ENCODE measurements at regions not wholly inside any gene's neighbourhood (a gene's known extent, or its start where the extent isn't known, plus 50 kb on each side); places are given as distances from the start of the nearest gene placed in this dataset.

DNA sequence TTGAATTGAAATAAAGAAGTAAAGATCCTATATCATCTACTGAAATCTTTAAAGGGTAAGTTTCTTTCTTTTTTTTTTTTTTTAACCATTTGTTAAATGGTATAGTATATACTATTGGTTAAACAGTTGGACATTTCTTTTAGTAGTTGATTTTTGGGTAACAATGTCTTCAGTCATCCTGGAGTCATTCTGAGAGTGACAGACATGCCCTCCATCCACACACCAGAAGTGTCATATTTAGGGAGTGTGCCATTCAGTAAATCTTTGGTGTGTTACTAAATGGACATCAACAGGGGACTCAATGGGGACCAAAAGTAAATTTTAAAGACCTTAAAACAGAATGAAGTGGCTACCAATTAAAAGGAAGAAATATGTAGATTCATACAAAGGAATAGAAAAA is 50.8 kb upstream of the SLC39A10 start:
- DNase-seq (ENCODE audit: low read depth in 2 of 3, low spot score in 2 of 3) = no peak

DNA sequence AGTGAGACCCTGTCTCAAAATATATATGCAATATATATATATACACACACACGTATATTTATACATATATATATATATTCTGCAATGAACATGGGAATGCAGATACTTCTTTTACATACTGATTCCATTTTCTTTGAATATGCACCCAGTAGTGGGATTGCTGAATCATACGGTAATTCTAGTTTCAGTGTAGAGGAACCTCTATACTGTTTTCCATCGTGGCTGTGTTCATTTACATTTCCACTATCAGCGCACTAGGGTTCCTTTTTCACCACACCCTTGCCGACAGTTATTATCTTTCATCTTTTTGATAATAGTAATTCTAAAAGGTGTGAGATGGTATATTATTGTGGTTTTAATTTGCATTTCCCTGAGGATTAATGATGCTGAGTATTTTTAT is 52.3 kb upstream of the SLC39A10 start:
- no peak for DNase-seq (ENCODE audit: low read depth in 2 of 3, low spot score in 2 of 3)

DNA sequence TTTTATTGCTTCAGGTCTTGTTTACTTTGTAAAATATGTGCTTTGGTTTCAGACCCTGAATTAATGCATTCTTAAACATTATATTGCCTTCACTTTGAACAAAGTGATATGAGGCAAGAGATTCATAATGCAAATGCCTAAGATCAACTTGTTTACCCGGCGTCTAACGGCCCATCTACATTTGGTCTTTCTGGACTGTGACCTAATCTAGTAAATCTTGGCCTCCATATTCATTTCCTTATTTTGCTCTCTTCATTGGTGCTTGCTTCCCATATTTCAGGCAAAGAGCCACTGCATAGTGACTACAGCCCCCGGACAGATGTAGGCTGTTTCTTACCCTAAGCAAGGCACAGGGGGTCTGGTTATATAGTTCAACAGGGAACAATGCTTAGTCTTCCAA is 53.0 kb upstream of the SLC39A10 start:
- no peak for DNase-seq (ENCODE audit: low read depth in 2 of 3, low spot score in 2 of 3)

DNA sequence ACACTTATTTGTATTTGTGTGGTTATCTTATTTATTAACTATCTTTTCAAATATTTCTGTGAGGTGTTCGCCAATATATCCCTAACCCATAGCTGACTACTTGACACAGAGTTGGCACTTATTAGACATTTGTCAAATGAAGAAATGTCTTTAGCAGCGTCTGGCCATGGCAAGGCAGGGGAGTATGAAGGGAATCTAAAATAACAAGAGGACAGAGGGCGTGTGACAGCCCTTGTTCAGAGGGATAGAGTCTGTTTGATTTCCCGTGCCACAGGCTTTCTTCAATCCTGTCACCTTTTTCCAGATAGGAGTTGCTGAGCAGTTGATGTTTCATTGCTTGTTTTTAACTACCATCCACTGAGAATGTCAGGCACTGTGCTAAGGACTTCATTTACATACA is 53.6 kb upstream of the SLC39A10 start:
- DNase-seq (ENCODE audit: low read depth in 2 of 3, low spot score in 2 of 3) = no peak

DNA sequence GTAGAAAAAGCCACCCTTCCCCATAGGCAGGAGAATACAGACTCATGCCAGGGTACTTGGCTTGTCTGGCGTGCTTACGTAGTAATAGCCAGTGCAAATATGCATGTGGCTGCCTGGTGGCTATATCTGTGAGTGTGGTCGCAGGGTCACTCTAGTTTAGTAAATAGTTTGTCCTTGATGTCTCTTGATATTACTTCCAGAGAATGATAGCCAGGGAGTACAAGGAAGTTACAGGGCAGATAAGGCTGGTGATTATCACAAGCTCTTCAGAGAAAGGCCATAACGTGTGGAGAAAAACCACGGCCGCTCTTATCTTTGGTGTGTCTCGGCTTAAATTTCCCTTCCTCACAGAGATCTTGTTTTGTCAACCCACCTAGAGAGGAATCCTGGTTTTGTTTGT is 54.3 kb upstream of the SLC39A10 start:
- DNase-seq (ENCODE audit: low read depth in 2 of 3, low spot score in 2 of 3) = no peak

DNA sequence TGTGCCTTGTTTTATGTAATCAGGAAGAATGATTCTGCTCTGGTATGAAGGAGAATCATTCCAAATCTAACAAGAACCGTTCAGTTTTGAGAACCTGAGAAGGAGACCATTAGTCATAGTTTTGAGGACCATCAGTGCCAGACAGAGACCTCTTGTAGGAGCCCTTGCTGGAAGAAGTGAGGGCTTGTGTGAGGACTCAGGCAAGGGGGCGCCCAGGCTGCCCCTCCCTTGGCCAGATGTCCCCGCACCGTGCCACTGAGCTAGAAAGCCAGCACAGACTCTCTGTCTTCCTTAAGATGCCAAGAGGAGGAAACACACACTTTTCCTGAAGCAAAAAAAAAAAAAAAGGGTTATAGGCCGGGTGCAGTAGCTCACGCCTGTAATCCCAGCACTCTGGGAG is 55.7 kb upstream of the SLC39A10 start:
- peak in 1 of 3 donors; percentile 9 for DNase-seq (ENCODE audit: low read depth in 2 of 3, low spot score in 2 of 3)

DNA sequence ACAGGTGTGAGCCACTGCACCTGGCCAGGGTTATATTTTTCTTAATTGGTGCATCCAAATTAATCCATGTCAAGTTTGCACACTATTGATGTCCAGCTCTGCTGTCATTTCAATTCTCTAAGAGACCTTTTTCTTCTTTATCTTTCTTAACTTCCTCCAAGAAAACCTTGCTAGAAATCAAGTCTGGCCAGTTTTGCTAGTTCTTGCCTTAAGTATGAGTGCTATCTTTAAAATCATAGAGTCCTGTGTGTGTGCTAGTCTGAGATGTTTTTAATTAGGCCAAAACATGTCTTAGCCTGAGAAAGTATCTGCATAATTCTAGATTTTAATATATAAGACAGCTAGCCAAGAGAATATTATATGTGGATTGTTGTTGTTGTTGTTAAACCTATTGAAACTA is 56.2 kb upstream of the SLC39A10 start:
- DNase-seq (ENCODE audit: low read depth in 2 of 3, low spot score in 2 of 3) = no peak

DNA sequence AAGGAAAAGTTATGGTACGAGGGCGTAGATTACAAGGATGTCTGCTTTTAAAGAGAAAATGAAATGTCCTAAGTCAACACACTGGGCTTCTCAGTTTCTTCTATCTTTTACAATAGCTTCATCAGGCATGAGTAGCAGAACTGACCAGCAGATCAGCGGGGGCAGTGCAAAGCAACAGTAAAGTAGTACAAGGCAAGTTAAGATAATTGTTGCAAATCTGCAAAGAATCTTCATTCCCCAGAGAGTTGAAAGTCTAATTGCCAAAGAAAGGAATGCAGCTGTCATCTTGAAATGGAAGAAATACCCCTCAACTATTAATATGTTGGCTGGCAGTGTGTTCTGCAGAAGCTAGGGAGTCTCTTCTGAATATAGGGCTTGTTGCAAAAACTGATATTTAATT is 60.2 kb upstream of the SLC39A10 start:
- no peak for DNase-seq (ENCODE audit: low read depth in 2 of 3, low spot score in 2 of 3)

DNA sequence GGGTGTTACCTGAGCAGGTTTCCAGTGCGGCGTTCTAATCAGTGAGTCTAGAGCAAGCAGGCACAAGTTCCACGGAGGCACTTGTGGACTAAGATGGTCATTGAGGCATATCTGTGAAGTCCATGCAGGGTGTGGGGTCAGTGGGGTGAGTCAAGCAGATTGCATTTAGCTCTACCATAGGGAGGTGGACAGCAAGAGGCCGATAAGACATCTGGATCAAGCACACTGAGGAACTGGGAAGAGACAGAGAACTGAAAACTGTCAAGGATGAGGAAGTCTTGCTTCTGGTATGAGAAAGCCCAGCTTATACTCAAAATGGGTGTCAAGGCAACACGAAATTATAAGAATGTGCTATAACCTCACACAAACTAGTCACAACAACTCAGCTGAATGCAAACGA is 61.2 kb upstream of the SLC39A10 start:
- no peak for DNase-seq (ENCODE audit: low read depth in 2 of 3, low spot score in 2 of 3)

DNA sequence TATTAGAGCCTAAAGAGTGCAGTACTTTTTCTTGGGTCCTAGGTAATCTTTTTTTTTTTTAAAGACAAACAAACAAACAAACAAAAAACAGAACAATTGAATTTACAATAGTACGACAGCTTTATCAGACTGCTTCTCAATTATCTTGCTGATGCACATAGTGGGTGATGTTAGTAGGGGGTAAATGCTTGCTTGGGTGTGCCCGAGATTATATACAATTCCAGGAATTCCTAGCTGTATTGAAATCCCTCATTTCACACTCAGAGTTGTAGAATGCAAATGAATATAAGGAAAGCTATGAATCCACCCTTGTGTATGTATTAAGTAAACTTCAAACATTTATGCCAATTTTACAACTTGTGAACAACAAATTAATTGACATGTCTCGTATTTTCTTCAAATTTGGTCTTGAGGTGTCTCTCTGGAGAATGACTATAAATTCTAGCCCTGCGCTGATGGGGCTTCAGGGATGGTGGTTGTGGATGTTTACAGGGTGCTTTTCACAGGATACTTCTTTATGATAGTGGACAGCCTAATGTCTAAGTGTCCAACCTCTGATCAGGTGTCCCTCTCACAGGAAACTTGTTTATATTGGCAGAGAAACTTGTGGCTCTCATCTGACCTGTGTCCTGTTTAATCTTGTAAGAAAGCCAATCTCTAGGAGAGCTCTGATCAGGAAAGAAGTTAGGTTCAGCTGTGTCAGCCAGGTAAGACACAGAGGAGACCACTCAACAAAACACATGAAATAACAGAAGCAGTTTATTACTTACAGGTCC is 61.9 kb upstream of the SLC39A10 start:
- no peak for DNase-seq (ENCODE audit: low read depth in 2 of 3, low spot score in 2 of 3)

DNA sequence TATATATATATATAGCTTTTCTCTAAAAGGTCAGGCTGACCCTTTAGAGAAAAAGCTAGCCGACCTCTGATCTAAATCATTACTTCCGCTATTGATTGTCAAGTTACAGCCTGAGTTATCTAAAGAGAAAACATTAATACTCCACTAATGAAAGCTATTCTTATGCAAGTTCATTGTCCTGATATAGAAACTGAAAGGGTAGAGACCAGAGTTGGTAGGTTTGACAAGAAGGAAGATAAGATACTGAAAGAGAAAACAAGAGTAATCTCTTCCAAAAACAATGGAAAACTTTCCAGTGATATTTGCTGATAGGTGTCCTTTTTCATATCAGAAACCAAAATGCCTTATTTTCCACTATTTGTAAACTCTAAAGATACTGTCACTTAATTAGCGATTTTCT is 62.8 kb upstream of the SLC39A10 start:
- no peak for DNase-seq (ENCODE audit: low read depth in 2 of 3, low spot score in 2 of 3)

DNA sequence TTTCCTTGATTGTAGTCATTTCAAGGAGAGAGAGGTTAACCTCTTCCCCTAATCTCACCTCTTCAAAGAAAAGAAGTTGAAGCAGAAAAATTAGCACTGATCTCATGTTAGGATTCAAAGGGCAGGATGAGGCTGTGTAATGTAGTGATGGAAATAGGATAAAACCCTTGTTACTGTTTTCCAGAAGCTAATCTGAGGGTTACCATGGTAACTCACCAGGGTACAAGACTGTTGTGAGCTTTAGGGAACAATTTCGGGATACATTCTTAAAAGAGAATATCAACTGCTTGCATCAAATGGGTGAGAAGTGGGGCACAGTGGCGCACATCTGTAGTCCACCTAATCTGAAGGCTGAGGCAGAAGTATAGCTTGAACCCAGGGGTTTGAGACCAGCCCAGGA is 64.9 kb upstream of the SLC39A10 start:
- DNase-seq (ENCODE audit: low read depth in 2 of 3, low spot score in 2 of 3) = no peak

DNA sequence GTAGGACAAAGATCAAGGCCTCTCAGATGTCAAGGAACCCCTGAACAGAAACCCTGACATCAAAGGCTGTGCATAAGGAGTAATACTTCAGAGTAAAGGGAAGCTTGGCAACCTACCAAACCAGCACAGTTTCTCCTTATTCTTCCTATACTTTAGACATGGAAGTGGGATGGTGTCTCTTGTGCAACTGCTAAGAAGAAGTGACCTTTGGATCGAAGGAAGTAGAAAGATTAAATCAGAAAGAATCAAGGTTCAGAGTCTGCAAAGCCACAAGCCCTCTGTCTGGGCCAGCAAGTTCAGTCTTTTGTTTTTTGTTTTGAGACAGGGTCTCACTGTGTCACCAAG is 66.2 kb upstream of the SLC39A10 start:
- DNase-seq (ENCODE audit: low read depth in 2 of 3, low spot score in 2 of 3) = no peak

DNA sequence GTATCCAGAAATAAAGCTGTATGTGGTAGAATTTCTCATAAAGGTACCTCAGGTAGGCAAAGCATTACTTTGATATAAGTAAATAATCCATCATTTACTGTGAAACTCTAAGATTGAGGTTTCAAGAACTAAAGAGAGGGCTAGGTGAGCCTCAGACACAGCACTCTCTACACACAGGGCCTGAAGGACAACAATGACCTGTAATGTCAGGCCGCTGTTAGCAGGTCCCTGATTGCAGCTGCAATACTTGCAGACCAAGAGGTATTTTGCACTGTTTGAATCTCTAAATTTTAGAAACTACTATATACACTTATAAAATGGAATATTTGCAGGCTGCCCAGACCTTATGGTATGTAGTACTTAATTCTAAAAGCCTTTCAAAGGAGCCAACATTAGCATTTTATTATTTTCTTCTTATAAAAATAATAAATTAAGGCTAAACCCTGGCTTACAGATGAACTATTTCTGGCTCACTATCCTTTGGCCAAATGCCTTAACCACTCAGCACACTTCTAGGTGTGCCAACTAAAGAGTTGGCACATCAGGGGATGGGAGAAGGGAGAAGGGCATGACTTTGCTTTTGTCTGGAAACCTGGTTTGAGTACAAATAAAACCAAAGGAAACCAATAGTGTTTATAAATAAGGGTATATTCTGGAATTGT is 66.7 kb upstream of the SLC39A10 start:
- DNase-seq (ENCODE audit: low read depth in 2 of 3, low spot score in 2 of 3) = no peak

DNA sequence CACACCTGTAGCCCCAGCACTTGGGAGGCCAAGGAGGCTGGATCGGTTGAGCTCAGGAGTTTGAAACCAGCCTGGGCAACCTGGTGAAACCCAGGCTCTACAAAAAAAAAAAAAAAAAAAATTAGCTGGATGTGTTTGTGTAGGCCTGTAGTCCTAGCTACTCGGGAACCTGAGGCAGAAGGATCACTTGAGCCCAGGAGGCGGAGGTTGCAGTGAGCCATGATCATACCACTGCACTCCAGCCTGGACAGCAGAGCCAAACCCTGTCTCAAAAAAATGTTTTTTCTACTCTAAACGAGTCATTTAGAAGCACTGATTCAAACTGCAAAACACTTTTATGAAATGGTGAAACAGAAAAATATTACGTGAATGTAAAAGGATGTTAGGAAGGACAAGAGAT is 69.1 kb upstream of the SLC39A10 start:
- no peak for DNase-seq (ENCODE audit: low read depth in 2 of 3, low spot score in 2 of 3)

DNA sequence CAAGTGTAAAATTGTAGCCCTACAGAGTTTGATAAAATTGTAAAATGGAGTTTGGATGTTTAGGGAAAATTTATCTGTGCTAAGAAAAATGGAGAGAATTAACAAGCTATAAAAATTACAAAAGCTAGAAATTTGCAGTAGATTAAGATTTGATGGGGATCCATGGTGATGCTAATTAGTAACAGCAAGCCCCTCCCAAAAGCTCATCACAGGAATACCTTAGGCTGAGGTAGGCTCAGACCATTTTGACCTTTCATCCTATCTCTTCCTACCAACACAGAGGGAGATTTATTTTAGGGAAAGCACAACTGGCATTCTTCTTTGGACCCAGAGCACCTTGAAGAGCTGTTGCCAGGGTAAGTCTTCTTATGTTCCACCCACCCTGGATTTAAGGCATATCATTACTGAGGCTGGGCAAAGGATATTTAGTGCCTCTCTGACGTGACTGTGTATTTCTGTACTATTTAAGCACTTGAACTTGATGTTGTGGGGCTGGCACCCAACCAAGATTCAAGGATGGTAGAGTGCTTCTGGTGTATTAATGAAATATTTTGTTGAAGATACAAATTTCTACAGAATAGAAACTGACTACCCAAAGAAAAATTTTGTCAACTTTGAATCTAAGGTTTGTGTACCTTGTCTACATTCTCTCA is 70.8 kb upstream of the SLC39A10 start:
- DNase-seq (ENCODE audit: low read depth in 2 of 3, low spot score in 2 of 3) = no peak

DNA sequence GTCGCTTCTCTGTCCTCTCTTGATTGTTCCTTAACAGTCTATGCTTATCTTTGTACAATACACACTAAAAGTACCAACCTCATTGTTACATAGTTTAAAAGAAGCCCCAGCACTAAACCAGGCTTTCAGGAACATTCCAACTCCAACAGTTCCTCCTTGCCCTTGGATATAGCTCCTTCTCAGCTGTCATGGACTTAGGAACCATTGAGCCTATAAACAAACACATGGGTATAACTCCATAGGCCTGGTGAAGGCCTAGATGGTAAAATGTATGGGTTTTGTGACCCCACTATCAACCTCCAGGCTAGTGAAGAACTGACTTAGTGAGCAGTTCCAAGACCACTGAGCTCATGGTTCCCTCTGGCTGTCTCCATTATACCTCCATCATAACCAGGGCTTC is 74.8 kb upstream of the SLC39A10 start:
- DNase-seq (ENCODE audit: low read depth in 2 of 3, low spot score in 2 of 3) = no peak

DNA sequence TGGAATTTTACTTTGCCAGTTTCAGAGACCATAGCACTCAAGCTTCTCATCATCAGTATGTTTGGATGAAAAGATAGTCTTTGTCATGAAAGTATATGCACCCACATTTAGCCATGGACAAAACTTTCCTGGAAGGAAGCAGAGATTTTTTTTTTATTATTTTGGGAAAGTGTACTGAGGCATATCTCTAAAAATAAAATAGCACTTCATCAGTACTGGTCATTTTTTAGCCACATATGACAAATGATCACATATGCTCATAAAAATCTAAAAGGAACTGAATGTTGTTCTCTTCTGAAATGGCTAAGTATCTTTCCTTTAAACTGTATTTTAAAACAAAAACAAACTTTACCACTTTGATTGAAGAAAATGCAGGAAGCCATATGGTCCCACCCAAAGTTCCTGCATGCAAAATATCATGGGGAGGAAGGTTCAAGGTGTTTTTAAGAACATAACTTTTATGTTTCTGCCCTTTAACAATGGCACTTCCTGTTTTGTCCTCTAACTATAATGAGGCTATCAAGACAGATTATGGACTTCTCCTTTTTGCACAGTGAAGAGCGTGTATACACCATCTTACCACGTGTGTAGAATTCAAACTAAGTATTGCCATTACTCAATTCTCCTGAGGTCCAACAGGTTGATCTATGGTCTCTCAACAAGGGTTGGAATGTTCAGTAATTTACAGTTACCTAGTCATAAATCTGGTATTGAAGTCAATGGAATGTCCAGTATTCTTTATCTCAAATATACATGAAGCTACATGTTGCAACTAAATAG is 77.1 kb upstream of the SLC39A10 start:
- DNase-seq (ENCODE audit: low read depth in 2 of 3, low spot score in 2 of 3) = peak in 2 of 3 donors; percentile 37 to 76

DNA sequence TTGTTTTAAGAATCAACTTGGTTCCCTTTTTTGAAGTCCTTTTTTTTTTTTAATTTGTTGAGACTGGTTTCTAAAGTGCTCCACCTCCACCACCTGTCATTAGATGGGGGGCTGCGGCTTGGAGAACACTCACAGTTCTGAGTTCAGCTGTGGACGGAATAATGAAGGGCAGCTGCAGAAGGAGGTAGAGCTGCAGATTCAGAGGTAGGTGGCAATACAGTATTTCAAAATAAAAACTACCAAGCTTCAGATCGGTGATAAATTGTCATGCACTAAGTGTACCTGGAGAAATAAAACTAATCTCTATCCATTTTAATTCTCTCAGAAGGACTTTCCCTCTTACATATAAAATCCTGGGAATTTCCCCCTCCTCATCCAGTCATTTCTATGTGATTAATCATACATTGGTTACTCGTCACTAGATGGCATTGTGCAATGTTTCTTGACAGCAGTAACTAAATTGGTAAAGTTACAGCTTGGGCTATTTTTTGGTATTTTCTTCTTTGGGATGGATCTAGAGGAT is 81.1 kb upstream of the SLC39A10 start:
- DNase-seq (ENCODE audit: low read depth in 2 of 3, low spot score in 2 of 3) = peak in 2 of 3 donors; percentile 50 to 71

DNA sequence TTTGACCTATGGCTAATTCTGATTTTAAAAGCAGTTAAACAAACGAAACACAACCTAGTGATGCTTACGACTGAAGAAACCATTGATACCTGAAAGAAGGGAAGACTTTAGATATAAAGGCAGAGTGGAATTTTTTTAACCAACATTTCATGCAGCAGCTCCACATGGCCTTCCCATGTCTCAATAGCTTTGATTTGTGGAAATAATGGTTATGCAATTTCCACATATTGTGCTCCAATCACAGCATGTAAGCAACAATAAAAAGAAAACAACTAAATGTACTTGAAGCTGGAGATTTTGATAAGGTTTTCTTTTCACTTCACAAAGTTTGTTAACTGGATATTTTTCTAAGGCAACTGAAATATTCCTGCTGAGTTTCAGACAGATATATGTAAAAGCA is 82.0 kb upstream of the SLC39A10 start:
- DNase-seq (ENCODE audit: low read depth in 2 of 3, low spot score in 2 of 3) = no peak

DNA sequence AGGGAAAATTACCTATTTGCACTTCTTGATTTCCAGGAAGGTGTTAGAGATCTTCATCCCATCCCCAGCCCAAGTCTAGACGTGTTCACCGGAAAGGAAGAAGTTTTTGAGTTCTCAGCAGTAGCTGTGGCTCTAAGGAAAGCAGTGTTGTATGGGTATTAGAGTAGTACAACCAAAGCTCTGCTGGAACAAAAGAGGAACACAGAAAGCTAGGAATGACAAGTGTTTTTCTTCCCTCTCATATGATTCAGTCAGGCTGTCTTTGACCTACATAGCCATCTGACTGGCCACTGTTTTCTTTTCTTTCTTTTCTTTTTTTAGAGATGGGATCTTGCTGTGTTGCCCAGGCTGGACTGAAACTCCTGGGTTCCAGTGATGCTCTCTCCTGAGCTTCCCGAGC is 82.7 kb upstream of the SLC39A10 start:
- DNase-seq (ENCODE audit: low read depth in 2 of 3, low spot score in 2 of 3) = no peak
